IPS-18c (cell line): ENCODE measurements at regions not wholly inside any gene's neighbourhood (a gene's known extent, or its start where the extent isn't known, plus 50 kb on each side); places are given as distances from the start of the nearest gene placed in this dataset.
"Not testable (repeated sequence)": the region's sequence is repeated elsewhere in the genome, so short reads cannot be mapped to it uniquely, and the experiment has no call there.

ENCODE experiments used
- H3K4me3 ChIP-seq: 2 replicates; pipeline ENCODE4 v1.7.0; 2013; ENCODE audit warnings: low read depth, mild to moderate bottlenecking, low read length, moderate library complexity; ENCODE audit not compliant: insufficient read depth
- H3K9me3 ChIP-seq: one replicate; pipeline ENCODE4 v1.6.1; 2013; ENCODE audit warnings: mild to moderate bottlenecking, low read length, moderate library complexity; ENCODE audit not compliant: control insufficient read depth, insufficient read depth

DNA sequence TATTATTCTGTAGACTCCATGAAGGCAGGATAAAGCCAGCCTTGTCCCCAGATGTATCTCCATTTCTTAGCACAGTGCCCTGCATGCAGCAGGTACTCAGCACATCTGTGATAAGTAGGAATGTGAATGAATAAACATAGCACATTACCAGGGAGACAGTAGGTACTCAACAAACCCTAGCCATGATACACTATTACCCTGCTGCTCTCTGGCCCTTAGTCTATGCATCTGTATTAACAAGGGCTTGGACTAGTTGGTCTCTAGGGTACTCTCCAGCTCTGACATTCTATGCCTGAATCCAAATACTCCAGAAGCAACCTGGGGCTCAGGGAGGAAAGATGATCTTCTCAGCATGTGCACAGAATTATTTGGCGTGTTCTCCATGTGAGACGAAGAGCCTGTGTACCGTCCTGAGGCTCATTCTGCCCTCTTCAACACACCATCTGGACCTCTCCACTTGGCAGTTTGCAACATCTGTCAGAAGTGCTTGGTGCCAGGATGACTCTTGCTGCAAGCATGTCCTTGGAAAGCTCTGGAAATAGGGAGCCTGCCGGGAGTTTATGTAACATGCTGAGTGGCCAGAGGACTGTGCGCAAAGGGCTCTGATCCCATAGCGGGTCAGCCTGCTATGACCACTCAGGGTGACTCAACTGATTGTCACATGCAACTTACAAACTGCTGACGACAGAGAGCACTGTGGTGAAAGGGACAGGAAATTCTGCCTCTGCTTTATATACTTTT is 228.2 kb upstream of the USP24 start:
- H3K4me3 ChIP-seq, result no peak overlapping the region
- H3K9me3 ChIP-seq, result no peaks in the 10 kb centered on the region

DNA sequence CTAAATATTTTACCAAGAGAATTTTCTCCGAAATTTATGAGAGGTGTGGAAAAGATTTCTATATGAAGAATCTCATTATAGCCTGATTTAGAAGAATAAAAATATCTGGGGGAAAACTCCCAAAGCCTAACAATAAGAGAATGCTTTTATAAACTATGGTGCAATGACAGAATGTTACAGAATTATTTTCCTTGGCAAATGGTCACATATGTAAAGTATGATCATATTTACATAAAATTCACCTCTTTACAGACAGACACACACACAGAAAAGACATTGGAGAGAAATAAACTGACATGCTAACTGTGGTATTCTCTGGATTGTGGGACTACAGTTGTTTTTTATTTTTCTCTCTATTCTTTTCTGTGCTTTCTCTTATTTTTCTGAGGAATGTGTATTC is 226.3 kb upstream of the USP24 start:
- Histone ChIP-seq H3K4me3 (no peak overlapping the region), H3K9me3 (no peaks in the 10 kb centered on the region)

DNA sequence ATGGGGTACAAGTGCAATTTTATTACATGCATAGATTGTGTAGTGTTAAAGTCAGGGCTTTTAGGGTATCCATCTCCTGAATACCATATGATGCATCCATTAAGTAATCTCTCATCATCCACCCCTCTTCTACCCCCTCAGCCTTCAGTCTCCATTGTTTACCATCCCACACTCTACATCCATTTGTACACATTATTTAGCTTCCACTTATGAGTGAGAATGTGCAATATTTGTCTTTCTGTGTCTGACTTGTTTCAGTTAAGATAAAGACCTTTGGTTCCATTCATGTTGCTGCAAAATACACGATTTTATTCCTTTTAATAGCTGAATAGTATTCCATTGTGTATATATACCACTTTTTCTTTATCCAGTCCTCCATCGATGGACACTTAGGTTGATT is 222.5 kb upstream of the USP24 start:
- Histone ChIP-seq H3K9me3 (no peaks in the 10 kb centered on the region), H3K4me3 (no peak overlapping the region)

DNA sequence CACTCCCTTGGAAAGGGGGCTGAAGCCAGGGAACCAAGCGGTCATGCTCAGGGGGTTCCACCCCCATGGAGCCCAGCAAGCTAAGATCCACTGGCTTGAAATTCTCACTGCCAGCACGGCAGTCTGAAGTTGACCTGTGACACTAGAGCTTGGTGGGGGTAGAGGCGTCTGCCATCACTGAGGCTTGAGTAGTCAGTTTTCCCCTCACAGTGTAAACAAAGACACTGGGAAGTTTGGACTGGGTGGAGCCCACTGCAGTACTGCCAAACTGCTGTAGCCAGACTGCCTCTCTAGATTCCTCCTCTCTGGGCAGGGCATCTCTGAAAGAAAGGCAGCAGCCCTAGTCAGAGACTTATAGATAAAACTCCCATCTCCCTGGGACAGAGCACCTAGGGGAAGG is 215.6 kb upstream of the USP24 start:
- not testable (repeated sequence) for H3K4me3 ChIP-seq, H3K9me3 ChIP-seq

DNA sequence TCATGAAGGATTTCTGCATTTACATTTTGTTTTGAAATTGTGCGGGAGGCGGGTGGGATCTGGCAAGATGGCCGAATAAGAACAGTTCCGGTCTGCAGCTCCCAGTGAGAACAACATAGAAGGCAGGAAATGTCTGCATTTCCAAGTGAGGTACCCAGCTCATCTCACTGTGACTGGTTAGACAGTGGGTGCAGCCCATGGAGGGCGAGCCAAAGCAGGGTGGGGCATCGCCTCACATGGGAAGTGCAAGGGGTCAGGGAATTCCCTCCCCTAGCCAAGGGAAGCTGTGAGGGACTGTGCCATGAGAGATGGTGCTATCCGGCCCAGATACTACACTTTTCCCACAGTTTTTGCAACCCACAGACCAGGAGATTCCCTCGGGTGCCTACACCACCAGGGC is 215.0 kb upstream of the USP24 start:
- H3K4me3 ChIP-seq, H3K9me3 ChIP-seq: not testable (repeated sequence)

DNA sequence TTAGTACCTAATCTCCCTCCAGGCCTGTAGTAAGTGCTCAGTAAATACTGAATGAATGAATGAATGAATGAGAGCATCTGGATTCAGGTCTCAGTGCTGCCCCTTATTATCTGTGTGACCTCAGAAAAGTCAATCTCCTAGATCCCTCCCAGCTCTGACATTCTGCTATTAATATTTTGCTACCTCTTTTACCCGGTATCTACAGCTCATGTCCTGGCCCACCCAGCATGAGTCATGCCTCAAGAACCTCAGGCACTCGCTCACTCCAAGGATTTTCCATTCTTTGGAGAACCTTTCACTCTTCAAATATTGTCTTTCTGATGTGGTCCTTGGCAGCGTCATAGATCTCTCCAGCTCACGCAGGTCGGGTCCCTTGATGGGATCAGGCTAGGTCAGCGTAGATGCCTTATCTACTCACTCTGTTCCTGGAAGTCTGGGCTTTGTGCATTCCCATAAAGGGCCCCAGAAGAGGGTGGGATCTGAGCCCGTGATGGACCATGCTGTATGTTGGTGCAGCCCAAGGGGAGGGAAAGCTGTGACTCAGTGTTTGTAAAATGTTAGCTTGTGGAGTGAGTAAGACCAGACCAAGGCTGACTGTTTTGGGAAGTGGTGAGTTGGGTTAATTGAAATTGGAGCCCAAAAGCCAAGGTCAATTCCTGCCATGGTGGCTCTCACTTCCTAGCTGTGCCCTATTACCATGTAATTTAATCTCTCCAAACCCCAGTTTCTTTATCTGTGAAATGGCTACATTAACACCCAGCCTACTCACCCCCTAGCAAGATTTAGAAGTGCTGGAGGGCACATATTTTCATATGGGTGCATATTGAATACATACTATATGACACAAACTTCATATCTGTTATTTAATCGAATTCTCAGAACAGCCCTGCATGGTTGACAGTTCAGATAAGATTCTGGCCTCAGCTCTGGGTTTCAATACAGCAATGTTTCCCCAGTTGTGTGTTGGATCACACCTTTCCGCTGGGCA is 214.1 kb upstream of the USP24 start:
- Histone ChIP-seq H3K9me3 (no peaks in the 10 kb centered on the region), H3K4me3 (no peak overlapping the region)

DNA sequence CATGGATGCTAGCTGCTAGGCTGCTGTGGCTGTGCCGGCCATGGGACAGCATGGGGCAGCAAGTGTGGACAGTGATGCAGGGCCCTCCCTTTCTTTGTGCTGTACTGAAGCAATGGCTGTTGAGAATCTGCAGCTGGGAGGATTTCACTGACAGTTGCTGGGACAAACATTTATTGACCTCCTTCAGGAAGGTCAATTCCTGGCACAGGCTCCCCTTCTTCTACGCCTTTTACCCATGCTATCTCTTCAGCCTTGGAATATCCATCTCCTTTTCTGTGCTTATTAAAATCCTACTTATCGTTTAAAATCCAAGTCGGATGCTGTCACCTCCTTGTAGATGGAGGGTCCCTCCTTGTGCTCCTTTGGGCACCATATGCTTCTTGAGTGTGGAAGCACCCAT is 213.1 kb upstream of the USP24 start:
- no peak overlapping the region for H3K4me3 ChIP-seq
- H3K9me3 ChIP-seq, result no peaks in the 10 kb centered on the region

DNA sequence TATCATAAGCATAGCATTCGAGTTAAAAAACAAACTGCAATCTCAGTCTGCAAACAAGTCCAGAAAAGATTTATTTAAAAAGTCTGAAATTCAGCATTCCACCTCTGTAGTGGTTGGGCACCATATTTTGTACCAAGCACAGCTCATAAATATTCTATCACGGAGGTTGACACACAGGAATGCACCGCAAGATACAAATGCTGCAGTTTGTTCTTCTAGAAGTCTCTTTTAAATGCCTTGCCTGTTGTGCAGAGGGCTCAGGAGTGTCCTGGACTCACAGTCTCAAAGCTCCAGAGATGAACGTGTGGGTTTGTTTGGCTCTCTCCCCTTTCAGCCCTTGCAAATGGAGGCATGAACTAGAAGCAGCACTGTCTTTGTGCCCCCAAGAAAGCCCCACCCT is 212.4 kb upstream of the USP24 start:
- Histone ChIP-seq H3K4me3 (no peak overlapping the region), H3K9me3 (no peaks in the 10 kb centered on the region)

DNA sequence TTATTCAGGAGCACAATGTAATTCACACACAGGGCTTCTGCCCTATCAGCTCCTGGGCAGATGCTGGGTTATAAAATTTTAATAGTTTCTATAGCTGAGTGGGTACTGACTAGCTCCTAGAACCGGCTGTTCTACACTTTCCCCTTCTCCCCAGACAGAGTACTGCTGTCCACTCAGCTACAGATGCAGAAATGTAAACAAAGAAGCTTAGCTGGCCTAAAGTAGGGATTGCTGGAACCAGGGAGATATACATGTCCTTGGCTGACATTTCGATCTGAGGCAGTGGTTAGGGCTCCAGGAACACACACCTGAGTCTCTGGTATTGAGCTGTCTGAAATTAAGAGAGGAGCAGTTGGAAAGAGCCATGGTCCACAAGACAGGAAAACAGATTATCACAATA is 211.5 kb upstream of the USP24 start:
- Histone ChIP-seq H3K4me3 (no peak overlapping the region), H3K9me3 (no peaks in the 10 kb centered on the region)

DNA sequence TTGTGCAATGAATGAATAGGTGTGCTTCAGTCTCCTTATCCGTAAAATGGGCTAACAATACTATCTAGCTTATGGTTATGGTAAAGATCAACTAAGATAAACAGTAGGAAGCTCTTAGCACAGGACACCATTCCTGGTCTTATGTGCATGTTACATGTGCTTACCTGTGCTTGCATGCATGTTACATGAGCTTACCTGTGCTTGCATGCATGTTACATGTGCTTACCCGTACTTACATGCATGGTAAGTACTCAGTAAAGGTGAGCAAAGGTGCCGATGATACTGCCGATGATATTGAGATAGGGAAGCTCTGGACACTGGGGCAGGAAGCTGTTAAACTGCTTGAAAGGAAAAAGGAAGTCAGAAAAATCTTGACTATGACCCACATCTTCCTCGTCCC is 211.0 kb upstream of the USP24 start:
- Histone ChIP-seq H3K9me3 (peaks cover 2% of the 10 kb centered on the region), H3K4me3 (no peak overlapping the region)

DNA sequence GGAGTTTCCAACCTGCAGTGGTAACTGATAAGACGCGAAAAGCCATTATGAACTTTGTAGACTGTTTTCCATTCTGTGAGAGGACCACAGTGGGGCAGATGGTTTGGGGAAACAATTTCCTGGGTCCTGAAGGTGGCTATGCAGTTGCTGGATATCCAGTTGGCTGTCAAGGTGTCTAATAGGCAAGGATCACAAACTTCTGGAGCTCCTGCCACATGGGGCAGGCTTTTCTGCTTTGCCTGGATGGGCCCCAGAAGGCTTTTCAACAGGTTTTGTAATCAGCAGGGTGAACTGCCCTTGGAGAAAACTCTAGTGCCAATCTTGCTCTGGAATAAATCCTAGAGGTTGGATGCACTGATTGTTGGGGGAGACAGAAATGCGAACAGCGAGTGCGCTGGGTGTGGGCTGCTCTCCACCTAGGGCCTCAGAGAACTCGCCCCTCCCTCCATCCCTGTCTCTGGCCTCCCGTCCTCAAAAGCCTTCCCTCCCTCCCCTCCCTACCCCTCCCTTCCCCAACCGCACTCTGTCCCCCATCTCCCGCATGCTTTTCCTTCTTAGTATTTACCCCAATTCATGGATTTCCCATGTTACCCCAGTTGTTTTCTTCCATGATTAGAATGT is 210.3 kb upstream of the USP24 start:
- Histone ChIP-seq H3K4me3 (no peak overlapping the region), H3K9me3 (peaks cover 2% of the 10 kb centered on the region)

DNA sequence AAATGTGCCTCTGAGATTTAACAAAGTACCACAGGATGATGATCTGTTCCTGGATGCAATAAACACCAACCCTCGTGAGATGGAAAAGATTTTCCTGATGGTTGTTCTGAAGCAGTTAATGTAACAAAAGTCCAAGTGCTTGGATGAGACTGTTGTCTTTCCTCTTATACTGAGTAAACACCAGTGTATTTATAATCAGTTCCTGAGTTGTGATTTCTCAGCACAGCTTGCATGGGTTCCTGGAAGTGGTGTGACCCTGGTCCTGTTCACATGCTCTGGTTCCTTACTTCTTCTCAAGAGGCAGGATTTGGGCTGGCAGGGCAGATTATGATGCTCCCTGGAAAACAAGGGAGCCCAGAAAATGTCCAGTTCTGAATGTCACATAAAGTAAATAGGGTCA is 208.2 kb upstream of the USP24 start:
- Histone ChIP-seq H3K9me3 (peaks cover 2% of the 10 kb centered on the region), H3K4me3 (no peak overlapping the region)

DNA sequence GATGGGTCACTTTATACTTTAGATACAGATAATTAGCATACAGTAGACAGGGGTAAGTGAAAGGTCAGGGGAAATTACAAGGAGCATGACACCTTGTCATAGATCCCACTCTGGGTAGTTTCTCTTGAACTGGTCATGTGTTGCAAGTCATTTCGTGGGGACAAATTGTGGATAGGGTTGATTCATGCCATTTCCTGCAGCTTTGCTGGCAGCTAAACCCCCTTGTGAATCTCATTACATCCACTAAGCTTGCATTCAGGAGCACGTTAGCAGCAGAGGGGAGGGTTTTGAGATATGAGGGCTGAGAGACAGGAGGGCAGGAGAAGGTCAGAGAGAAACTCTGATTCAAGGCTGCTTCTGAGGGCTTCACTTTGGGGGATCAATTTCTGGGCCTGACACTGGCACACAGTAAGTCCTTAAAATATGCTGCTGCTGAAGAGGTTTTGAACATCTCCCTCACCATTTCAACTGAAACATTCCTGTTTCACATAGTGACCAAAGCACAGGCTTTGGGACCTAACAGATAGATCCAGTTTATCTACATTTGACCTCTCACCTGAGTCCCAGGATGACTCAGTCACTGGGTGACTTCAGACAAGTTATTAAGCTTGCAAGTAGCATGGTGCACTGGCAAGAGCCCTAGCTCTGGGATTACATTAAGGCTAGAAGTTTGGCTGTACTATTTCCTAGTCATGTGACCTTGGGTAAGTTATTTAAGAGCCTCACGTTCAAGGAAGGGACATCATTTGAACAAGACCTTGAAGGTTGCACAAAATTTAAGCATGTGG is 206.0 kb upstream of the USP24 start:
- no peak overlapping the region for H3K4me3 ChIP-seq
- H3K9me3 ChIP-seq, result peaks cover 2% of the 10 kb centered on the region

DNA sequence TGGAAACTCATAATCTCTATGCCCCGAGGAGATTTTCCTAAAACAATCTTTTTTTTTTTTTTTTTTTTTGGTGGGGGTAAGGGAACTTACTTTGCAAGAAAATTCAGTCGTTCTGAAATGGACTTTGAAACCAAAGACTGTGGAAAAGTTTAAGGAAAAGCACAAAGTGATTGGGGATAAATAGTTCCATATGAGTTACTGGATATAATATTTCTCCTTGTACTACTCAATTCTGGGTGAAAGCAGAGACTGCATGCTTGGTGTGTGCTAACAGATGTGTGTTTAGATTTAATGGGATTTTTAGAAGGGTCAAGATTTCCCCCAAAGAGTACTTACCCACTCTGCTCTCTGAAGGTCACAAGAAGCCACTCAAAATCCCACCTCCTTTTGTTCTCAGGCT is 204.9 kb upstream of the USP24 start:
- H3K9me3 ChIP-seq, result peaks cover 2% of the 10 kb centered on the region
- no peak overlapping the region for H3K4me3 ChIP-seq

DNA sequence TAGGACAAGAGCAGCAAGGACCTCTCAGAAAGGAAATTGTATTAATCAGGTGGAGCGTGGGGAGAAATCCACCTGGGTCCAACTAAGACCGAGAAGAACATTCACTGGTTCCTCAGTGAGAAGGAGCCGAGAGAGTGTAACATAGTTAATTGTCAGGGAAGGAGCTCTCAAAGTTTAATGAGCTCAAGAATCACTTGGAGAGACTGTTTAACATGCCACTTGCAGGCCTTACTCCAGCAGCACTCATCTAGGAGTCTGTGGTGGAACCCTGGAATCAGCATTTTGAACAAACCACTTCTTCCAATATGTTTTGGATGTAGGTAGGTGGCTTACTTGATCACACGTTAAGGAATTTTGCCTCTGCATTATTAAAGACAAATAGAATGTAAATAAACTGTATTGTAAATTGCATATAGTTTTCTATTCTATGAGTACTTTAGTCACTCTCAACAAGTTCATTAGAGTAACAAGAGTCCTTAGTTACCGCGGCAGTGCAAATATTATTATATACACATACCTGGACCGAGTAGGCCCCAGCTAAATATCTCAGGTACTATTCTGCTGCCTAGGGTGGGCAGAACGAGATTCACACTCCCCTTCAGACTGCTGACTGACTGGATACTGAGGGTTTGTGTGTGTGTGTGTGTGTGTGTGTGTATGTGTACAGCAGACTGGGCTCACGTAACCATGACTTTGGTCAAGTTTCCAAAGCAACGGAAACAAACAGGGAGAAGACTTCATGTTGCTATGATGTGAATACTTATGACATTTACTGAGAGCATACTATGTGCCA is 203.2 kb upstream of the USP24 start:
- Histone ChIP-seq H3K4me3 (no peak overlapping the region), H3K9me3 (peaks cover 2% of the 10 kb centered on the region)

DNA sequence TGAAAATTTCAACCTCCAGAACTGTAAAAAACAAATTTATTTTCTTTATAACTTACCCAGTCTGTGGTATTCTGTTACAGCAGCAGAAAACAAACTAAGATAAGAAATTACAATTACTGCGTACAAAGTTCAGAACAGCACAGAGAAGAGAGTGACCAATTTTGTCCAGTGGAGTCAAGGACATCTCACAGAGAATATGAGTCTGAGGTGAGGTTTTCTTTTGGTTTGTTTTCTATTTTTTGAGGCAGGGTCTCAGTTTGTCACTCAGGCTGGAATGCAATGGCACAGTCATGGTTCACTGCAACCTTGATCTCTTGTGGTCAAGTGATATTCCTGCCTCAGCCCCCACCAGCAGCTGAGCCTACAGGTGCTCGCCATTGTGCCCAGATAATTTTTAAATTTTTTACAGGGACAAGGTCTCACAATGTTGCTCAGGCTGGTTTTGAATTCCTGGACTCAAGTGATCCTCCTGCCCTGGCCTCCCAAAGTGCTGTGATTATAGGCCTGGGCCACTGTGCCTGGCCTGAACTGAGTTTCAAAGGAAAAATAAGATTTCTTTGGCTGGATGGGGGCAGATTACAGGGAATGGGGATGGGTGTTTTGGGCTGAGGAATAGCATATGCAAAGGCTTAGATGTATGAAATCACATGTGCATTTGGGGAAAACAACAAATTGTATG is 201.1 kb upstream of the USP24 start:
- Histone ChIP-seq H3K9me3 (peaks cover under 1% of the 10 kb centered on the region), H3K4me3 (no peak overlapping the region)
